B cell (primary cell): ENCODE measurements at regions not wholly inside any gene's neighbourhood (a gene's known extent, or its start where the extent isn't known, plus 50 kb on each side); places are given as distances from the start of the nearest gene placed in this dataset.

Experiments
- ATAC-seq: fragments of 200-7000 bp; cut with Tn5 transposase; one replicate; pipeline ENCODE4 v1.10.0; 2021; ENCODE audit warnings: low read depth, mild to moderate bottlenecking, moderate number of reproducible peaks, moderate library complexity
- CTCF ChIA-PET: fragments of 350-600 bp; sonication (Branson Sonifier 250); formaldehyde crosslinking; loops from one replicate; lab custom pipeline; 2021; ENCODE audit warnings: antibody characterized with exemption, inconsistent platforms; lab: Charles Lee
- POLR2A ChIA-PET: fragments of 350-600 bp; sonication (Branson Sonifier 250); formaldehyde crosslinking; loops from one replicate; lab custom pipeline; 2021; ENCODE audit warnings: antibody characterized with exemption; lab: Charles Lee
- DNase-seq: peaks from one replicate; pipeline ENCODE4 v3.0.0; 2013
- H2AFZ ChIP-seq: 2 replicates; pipeline ENCODE4 v1.6.1; 2012; ENCODE audit warnings: mild to moderate bottlenecking, low read depth, low read length; ENCODE audit not compliant: insufficient read depth, poor library complexity, severe bottlenecking
- H3K27ac ChIP-seq, 2 donors: 1 replicate in 1 of 2; 2 replicates in 1 of 2; pipeline ENCODE4 v1.5.1; 2012 to 2013; ENCODE audit warnings: low read length in 2 of 2, mild to moderate bottlenecking in 2 of 2, moderate library complexity in 1 of 2
- H3K27me3 ChIP-seq, 4 experiments: fragments of 200-600 bp in 1 of 4; sonication (generic) in 1 of 4; replicated peaks in 1 of 4; 1 replicate in 2 of 4; 2 replicates in 2 of 4; pipeline versions ENCODE4 v1.6.1 to v1.7.0; 2013 to 2016; ENCODE audit warnings: low read length in 3 of 4, mild to moderate bottlenecking in 2 of 4, mixed read lengths in 1 of 4, moderate library complexity in 1 of 4; ENCODE audit not compliant: insufficient read depth in 4 of 4, control insufficient read depth in 3 of 4; ENCODE audit errors: control extremely low read depth in 1 of 4
- H3K36me3 ChIP-seq, 2 experiments: replicated peaks in 1 of 2; 1 replicate in 1 of 2; 2 replicates in 1 of 2; pipeline versions ENCODE4 v1.6.1 to v1.7.1; 2013; ENCODE audit warnings: low read length in 1 of 2; ENCODE audit not compliant: insufficient read depth in 2 of 2, control insufficient read depth in 1 of 2; ENCODE audit errors: control extremely low read depth in 1 of 2, extremely low read depth in 1 of 2
- H3K4me1 ChIP-seq, 2 donors: fragments of 200-600 bp in 1 of 2; sonication (generic) in 1 of 2; 1 replicate in 1 of 2; 2 replicates in 1 of 2; pipeline versions ENCODE4 v1.5.1 to v1.6.1; 2013 to 2017; ENCODE audit warnings: low read length in 2 of 2; ENCODE audit not compliant: control insufficient read depth in 2 of 2, insufficient read depth in 2 of 2
- H3K4me2 ChIP-seq: replicated peaks from 2 replicates; pipeline ENCODE3; 2012; ENCODE audit warnings: mild to moderate bottlenecking, low read depth, low read length; ENCODE audit not compliant: poor library complexity, severe bottlenecking
- H3K4me3 ChIP-seq, 5 experiments: fragments of 200-600 bp in 1 of 5; sonication (generic) in 1 of 5; 1 replicate in 3 of 5; 2 replicates in 2 of 5; pipeline versions ENCODE4 v1.5.1 to v1.7.0; 2011 to 2016; ENCODE audit warnings: low read length in 4 of 5, mild to moderate bottlenecking in 4 of 5, low read depth in 2 of 5, control low read depth in 1 of 5, moderate library complexity in 1 of 5; ENCODE audit not compliant: insufficient read depth in 1 of 5; ENCODE audit errors: control extremely low read depth in 1 of 5, extremely low read depth in 1 of 5
- H3K79me2 ChIP-seq: fragments of 200-600 bp; sonication (generic); one replicate; pipeline ENCODE4 v1.6.0; 2016; ENCODE audit warnings: low read length; ENCODE audit not compliant: control insufficient read depth, insufficient read depth
- H3K9ac ChIP-seq: fragments of 200-600 bp; sonication (generic); 2 replicates; pipeline ENCODE4 v1.6.1; 2017; ENCODE audit warnings: mild to moderate bottlenecking, low read length, moderate library complexity
- H3K9me3 ChIP-seq, 3 donors: one replicate each; pipeline versions ENCODE4 v1.6.1 to v1.7.1; 2013; ENCODE audit warnings: low read length in 2 of 3; ENCODE audit not compliant: control insufficient read depth in 2 of 3, insufficient read depth in 1 of 3; ENCODE audit errors: control extremely low read depth in 1 of 3
- H4K20me1 ChIP-seq: 2 replicates; pipeline ENCODE4 v1.6.0; 2012; ENCODE audit warnings: mild to moderate bottlenecking, low read length; ENCODE audit not compliant: insufficient read depth, control insufficient read depth, poor library complexity, severe bottlenecking
- H3K27ac Mint-ChIP-seq: one replicate; pipeline ENCODE4 v1.8.0; 2021; ENCODE audit warnings: mixed read lengths
- H3K27me3 Mint-ChIP-seq: one replicate; pipeline ENCODE4 v1.8.0; 2021; ENCODE audit warnings: mixed read lengths
- H3K4me1 Mint-ChIP-seq: one replicate; pipeline ENCODE4 v1.8.0; 2021; ENCODE audit warnings: mixed read lengths
- H3K4me3 Mint-ChIP-seq: one replicate; pipeline ENCODE4 v1.8.0; 2021; ENCODE audit warnings: mixed read lengths
- H3K9me3 Mint-ChIP-seq: one replicate; pipeline ENCODE4 v1.8.0; 2022; ENCODE audit warnings: mixed read lengths; ENCODE audit not compliant: insufficient read depth
- CTCF ChIP-seq: fragments of 200-600 bp; IDR thresholded peaks from one replicate; pipeline ENCODE4 v1.8.0; 2022; ENCODE audit warnings: antibody characterized with exemption, mild to moderate bottlenecking
- EZH2 ChIP-seq: IDR thresholded peaks from 2 replicates; pipeline ENCODE4 v1.6.1; 2012; ENCODE audit warnings: borderline replicate concordance, low read depth, mild to moderate bottlenecking, moderate library complexity, low read length; ENCODE audit not compliant: insufficient read depth, poor library complexity, severe bottlenecking
- WGBS: methylation state at CpG from one replicate; pipeline ENCODE4 v1.1.5; 2013; ENCODE audit warnings: missing lambda C conversion rate; ENCODE audit not compliant: insufficient coverage; 5-methylcytosine and 5-hydroxymethylcytosine counted together
- intact Hi-C: fragments of 100-400 bp; cut with micrococcal nuclease; formaldehyde crosslinking; loops from one replicate; pipeline ENCODE4 v1.10.0; 2022

GRCh38 chr11:23543651-23544222, 683.5 kb upstream of the CCDC179 start:
- Histone ChIP-seq H3K4me2 (no peak overlapping the region), H3K27me3 (no peaks in the 10 kb centered on the region), H3K4me3 (no peak overlapping the region), H3K4me1 (no peaks in the 10 kb centered on the region), H3K27ac (no peak overlapping the region), H2AFZ (no peak overlapping the region), H3K9me3 (no peaks in the 10 kb centered on the region), H3K79me2 (no peaks in the 10 kb centered on the region), H3K9ac (no peak overlapping the region), H4K20me1 (no peaks in the 10 kb centered on the region), H3K36me3 (no peaks in the 10 kb centered on the region)
- WGBS: 61% methylated on average over 2 of the region's 3 CpGs
- DNase-seq (no peak), ATAC-seq (no peak)
- POLR2A ChIA-PET: no interaction called here
- CTCF ChIA-PET: interaction anchor here (1.4 kb wide), 1 partner anchor 669 kb away, joined by 3 read pairs; no protein-coding TSS in a partner anchor
- Mint-ChIP-seq H3K4me3 (no peak overlapping the region), H3K9me3 (no peaks in the 10 kb centered on the region), H3K27me3 (no peaks in the 10 kb centered on the region), H3K4me1 (peaks cover 2% of the 10 kb centered on the region), H3K27ac (no peak overlapping the region)
- intact Hi-C loops: no loop called here
- no peak for TF ChIP-seq CTCF
- no peak for TF ChIP-seq EZH2

GRCh38 chr11:23551706-23552105, 691.4 kb upstream of the CCDC179 start:
- Histone ChIP-seq H2AFZ (no peak overlapping the region), H4K20me1 (no peaks in the 10 kb centered on the region), H3K9ac (no peak overlapping the region), H3K4me1 (no peaks in the 10 kb centered on the region), H3K4me2 (no peak overlapping the region), H3K27ac (no peak overlapping the region), H3K9me3 (no peaks in the 10 kb centered on the region), H3K27me3 (no peaks in the 10 kb centered on the region), H3K79me2 (no peaks in the 10 kb centered on the region), H3K36me3 (no peaks in the 10 kb centered on the region), H3K4me3 (no peak overlapping the region)
- Mint-ChIP-seq H3K4me3 (no peak overlapping the region), H3K27ac (no peak overlapping the region), H3K27me3 (no peaks in the 10 kb centered on the region), H3K9me3 (no peaks in the 10 kb centered on the region), H3K4me1 (no peaks in the 10 kb centered on the region)
- DNase-seq (no peak), ATAC-seq (no peak)
- WGBS: no CpG with 5 or more reads among the region's 1 CpG
- TF ChIP-seq EZH2: no peak
- no peak for TF ChIP-seq CTCF
- intact Hi-C loops: no loop called here
- ChIA-PET POLR2A (no interaction called here), CTCF (no interaction called here)
